Activated CD8-positive, alpha-beta T cell treated with anti-CD3 and anti-CD28 coated beads for 36 hours (primary cell): ENCODE measurements at regions not wholly inside any gene's neighbourhood (a gene's known extent, or its start where the extent isn't known, plus 50 kb on each side); places are given as distances from the start of the nearest gene placed in this dataset.

ENCODE experiments used
- ATAC-seq: fragments of 200-7000 bp; cut with Tn5 transposase; one replicate; pipeline ENCODE4 v1.10.0; 2021; ENCODE audit warnings: mild to moderate bottlenecking, moderate library complexity
- CTCF ChIA-PET: fragments of 350-600 bp; sonication (Branson Sonifier 250); formaldehyde crosslinking; loops from one replicate; lab custom pipeline; 2021; ENCODE audit warnings: antibody characterized with exemption; lab: Charles Lee
- POLR2A ChIA-PET: fragments of 350-600 bp; sonication (Branson Sonifier 250); formaldehyde crosslinking; loops from one replicate; lab custom pipeline; 2021; ENCODE audit warnings: antibody characterized with exemption; lab: Charles Lee
- DNase-seq: peaks from one replicate; pipeline ENCODE4 v3.0.0-alpha.2; 2020
- H3K27ac Mint-ChIP-seq: one replicate; pipeline ENCODE4 v1.8.0; 2021; ENCODE audit warnings: mild to moderate bottlenecking, mixed read lengths
- H3K27me3 Mint-ChIP-seq: one replicate; pipeline ENCODE4 v1.8.0; 2021; ENCODE audit warnings: mixed read lengths
- H3K36me3 Mint-ChIP-seq: one replicate; pipeline ENCODE4 v1.8.0; 2021; ENCODE audit warnings: low read depth, mixed read lengths
- H3K4me1 Mint-ChIP-seq: one replicate; pipeline ENCODE4 v1.8.0; 2021; ENCODE audit warnings: low read depth, mixed read lengths
- H3K4me3 Mint-ChIP-seq: one replicate; pipeline ENCODE4 v1.8.0; 2021; ENCODE audit warnings: mild to moderate bottlenecking, moderate library complexity, mixed read lengths
- H3K9me3 Mint-ChIP-seq: one replicate; pipeline ENCODE4 v1.8.0; 2021; ENCODE audit warnings: mixed read lengths
- intact Hi-C: fragments of 100-400 bp; cut with micrococcal nuclease; formaldehyde crosslinking; loops from one replicate; pipeline ENCODE4 v1.10.0; 2022
- TF ChIP-seq, protein P1 (sequence below): fragments of 200-600 bp; IDR thresholded peaks from one replicate; pipeline ENCODE4 v1.8.0; 2022; ENCODE audit warnings: antibody characterized with exemption, mild to moderate bottlenecking

DNA sequence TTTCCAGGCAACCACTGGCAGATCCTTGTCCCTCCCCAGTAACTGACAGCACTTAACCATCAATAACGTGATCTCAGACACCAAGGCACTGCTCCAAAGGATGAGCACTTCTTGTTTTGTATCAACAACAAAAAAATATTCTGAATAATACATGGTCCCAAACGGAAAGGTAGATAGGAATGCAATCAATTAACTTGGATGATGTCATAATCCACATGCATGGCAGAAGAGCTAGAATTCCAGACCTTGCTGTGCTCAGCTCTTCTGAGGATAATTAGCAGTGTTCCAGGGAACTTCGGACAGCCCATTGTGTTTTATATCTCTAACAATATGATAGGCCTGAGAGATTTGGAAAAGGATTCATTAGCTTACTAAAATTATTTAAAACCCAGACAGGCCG is 288.4 kb upstream of the PCSK5 start:
- Mint-ChIP-seq H3K27me3 (peaks cover 5% of the 10 kb centered on the region), H3K36me3 (no peaks in the 10 kb centered on the region), H3K4me1 (no peaks in the 10 kb centered on the region), H3K4me3 (no peak overlapping the region), H3K9me3 (no peaks in the 10 kb centered on the region), H3K27ac (no peak overlapping the region)
- ChIA-PET POLR2A (no interaction called here), CTCF (interaction anchor here (0.9 kb wide), 1 partner anchor 701 kb away, joined by 3 read pairs; no protein-coding TSS in a partner anchor)
- DNase-seq: no peak
- intact Hi-C loops: no loop called here
- TF ChIP-seq, protein P1, sequence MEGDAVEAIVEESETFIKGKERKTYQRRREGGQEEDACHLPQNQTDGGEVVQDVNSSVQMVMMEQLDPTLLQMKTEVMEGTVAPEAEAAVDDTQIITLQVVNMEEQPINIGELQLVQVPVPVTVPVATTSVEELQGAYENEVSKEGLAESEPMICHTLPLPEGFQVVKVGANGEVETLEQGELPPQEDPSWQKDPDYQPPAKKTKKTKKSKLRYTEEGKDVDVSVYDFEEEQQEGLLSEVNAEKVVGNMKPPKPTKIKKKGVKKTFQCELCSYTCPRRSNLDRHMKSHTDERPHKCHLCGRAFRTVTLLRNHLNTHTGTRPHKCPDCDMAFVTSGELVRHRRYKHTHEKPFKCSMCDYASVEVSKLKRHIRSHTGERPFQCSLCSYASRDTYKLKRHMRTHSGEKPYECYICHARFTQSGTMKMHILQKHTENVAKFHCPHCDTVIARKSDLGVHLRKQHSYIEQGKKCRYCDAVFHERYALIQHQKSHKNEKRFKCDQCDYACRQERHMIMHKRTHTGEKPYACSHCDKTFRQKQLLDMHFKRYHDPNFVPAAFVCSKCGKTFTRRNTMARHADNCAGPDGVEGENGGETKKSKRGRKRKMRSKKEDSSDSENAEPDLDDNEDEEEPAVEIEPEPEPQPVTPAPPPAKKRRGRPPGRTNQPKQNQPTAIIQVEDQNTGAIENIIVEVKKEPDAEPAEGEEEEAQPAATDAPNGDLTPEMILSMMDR: no peak
- no peak for ATAC-seq

DNA sequence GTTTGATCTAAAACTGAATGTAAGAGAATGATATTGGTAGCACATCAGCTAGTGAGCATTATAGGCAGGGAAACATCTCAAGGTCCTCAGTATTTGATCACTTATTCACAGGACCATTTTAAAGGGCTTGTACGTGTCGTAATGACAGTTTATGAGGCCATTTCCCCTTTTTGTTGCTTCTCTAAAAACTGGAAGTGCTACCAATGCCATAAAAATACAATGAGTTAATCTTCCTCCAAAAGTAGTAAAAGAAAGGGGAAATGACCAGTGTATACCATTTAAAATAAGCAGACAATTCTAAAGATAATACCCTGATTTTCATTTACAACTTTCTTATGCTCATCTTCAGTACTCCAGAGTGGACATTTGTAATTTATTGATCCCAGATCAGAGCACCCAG is 285.8 kb upstream of the PCSK5 start:
- intact Hi-C loops: no loop called here
- H3K4me1 Mint-ChIP-seq: no peaks in the 10 kb centered on the region
- TF ChIP-seq, protein P1: no peak
- no peak for DNase-seq
- H3K27ac Mint-ChIP-seq: no peak overlapping the region
- ChIA-PET CTCF (no interaction called here), POLR2A (no interaction called here)
- no peak for ATAC-seq
- H3K36me3 Mint-ChIP-seq: no peaks in the 10 kb centered on the region
- H3K27me3 Mint-ChIP-seq: peaks cover 4% of the 10 kb centered on the region
- H3K9me3 Mint-ChIP-seq: no peaks in the 10 kb centered on the region
- no peak overlapping the region for H3K4me3 Mint-ChIP-seq

DNA sequence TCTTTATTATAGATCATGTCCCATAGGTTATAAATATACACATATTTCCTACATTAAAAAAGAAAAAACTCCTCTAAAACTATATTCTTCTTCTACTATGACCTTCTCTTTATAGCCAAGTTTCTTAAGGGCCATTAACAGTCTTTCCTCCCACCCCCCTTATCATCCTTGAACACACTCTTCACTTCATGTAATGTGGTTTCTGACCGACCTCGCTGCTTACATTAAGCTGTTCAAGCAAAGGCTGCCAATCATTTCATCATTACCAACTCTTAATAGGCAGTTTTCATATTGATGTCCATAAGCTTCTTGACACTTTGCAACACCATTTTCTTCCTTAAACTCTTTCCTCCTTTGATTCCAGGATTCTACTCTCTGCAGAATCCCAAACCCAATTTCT is 283.0 kb upstream of the PCSK5 start:
- H3K4me3 Mint-ChIP-seq: no peak overlapping the region
- H3K4me1 Mint-ChIP-seq: no peaks in the 10 kb centered on the region
- ChIA-PET POLR2A (no interaction called here), CTCF (no interaction called here)
- no peak for DNase-seq
- TF ChIP-seq, protein P1: no peak
- no peak overlapping the region for H3K27ac Mint-ChIP-seq
- no peaks in the 10 kb centered on the region for H3K9me3 Mint-ChIP-seq
- H3K27me3 Mint-ChIP-seq: peaks cover 14% of the 10 kb centered on the region
- no peaks in the 10 kb centered on the region for H3K36me3 Mint-ChIP-seq
- intact Hi-C loops: no loop called here
- ATAC-seq: no peak

DNA sequence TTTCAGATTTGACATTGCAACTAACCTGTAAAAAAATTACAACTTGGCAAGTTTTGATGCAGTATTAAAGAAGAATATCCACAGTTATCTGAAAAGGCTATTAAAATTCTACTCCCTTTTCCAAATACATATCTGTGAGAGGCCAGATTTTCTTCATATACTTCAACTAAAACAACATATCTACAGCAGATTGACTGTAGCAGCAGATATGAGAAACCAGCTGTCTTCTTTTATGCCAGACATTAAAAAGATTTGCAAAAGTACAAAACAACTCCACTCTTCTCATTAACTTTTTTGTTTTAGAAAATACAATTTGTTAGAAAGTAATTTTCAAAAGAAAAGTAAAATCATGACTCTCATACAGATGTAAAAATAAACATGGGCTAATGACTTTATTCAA is 281.1 kb upstream of the PCSK5 start:
- ChIA-PET POLR2A (no interaction called here), CTCF (no interaction called here)
- Mint-ChIP-seq H3K36me3 (no peaks in the 10 kb centered on the region), H3K27ac (no peak overlapping the region), H3K4me3 (no peak overlapping the region), H3K27me3 (peaks cover 14% of the 10 kb centered on the region), H3K9me3 (no peaks in the 10 kb centered on the region), H3K4me1 (no peaks in the 10 kb centered on the region)
- ATAC-seq (no peak), DNase-seq (no peak)
- TF ChIP-seq, protein P1: no peak
- intact Hi-C loops: no loop called here

DNA sequence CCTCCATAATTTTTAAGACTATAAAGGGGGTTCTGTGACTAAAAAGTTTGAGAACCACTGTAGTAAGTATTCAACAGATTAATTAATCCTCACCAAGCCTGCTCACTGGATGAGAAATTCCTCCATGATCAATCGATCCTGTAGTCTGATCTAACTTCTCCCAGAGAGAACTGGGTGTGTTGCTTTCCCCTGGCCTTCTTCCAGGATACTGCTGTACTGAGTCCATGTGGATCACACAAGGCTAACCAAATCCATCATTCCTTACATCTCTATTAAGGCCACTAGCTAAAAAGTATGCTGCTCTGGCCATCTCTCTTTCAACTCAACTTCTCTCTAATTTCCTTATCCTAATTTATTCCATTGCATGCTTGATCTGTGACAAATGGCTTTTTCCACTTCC is 280.2 kb upstream of the PCSK5 start:
- Mint-ChIP-seq H3K27me3 (peaks cover 14% of the 10 kb centered on the region), H3K4me3 (no peak overlapping the region), H3K36me3 (no peaks in the 10 kb centered on the region), H3K9me3 (no peaks in the 10 kb centered on the region), H3K4me1 (no peaks in the 10 kb centered on the region), H3K27ac (no peak overlapping the region)
- DNase-seq: no peak
- intact Hi-C loops: no loop called here
- POLR2A ChIA-PET: no interaction called here
- ATAC-seq: no peak
- CTCF ChIA-PET: no interaction called here
- TF ChIP-seq, protein P1: no peak
